ENCODE measurements at regions not wholly inside any gene's neighbourhood (a gene's known extent, or its start where the extent isn't known, plus 50 kb on each side); places are given as distances from the start of the nearest gene placed in this dataset.

GRCh38 chr2:187878112-187878511 lies 323.9 kb upstream of the TFPI start:
- no peak overlapping the region for H3K27ac ChIP-seq (ENCODE audit: low read length)
- H3K9ac ChIP-seq (ENCODE audit: low read length) = no peak overlapping the region
- H3K4me3 ChIP-seq (ENCODE audit: low read length) = no peak overlapping the region
- no peaks in the 10 kb centered on the region for H3K27me3 ChIP-seq (ENCODE audit: low read length)
- DNase-seq = no peak
- POLR2A ChIA-PET (ENCODE audit: unreplicated experiment) = no interaction called here
- no peaks in the 10 kb centered on the region for H3K9me2 ChIP-seq (replicated peaks; ENCODE audit: low read length)
- no peak for ATAC-seq
- H4K20me1 ChIP-seq (ENCODE audit: low read length) = no peaks in the 10 kb centered on the region
- TF ChIP-seq EZH2phosphoT487 (IDR thresholded peaks at IDR 0.05; ENCODE audit: borderline replicate concordance, low read length) = no peak
- TF ChIP-seq CTCF (conservative IDR thresholded peaks at IDR 0.05; ENCODE audit: low read depth, low read length) = no peak
- TF ChIP-seq EZH2 (IDR thresholded peaks at IDR 0.05; ENCODE audit: low read length, unreplicated experiment) = no peak
- H3K4me2 ChIP-seq (ENCODE audit: low read length) = no peak overlapping the region
- no peaks in the 10 kb centered on the region for H3K9me3 ChIP-seq (ENCODE audit: low read length)
- no peaks in the 10 kb centered on the region for H3K36me3 ChIP-seq (ENCODE audit: low read depth, low read length)
- CTCF ChIA-PET = no interaction called here
- BruUV-seq (replicated peaks) = no TSS peak
- H3F3A ChIP-seq (ENCODE audit: low read length, unreplicated experiment) = no peaks in the 10 kb centered on the region
- no peak overlapping the region for H2AFZ ChIP-seq (ENCODE audit: low read length)
- no peaks in the 10 kb centered on the region for H3K79me2 ChIP-seq (ENCODE audit: low read length)
- H3K4me1 ChIP-seq (ENCODE audit: insufficient read depth, low read length) = no peaks in the 10 kb centered on the region
- intact Hi-C loops (cut with micrococcal nuclease) = no loop called here

- no peak for DNase-seq
- BruUV-seq (replicated peaks) = no TSS peak
Measured at GRCh38 chr2:187879491-187879890, 325.3 kb upstream of the TFPI start.

GRCh38 chr2:187884003-187884402 lies 329.8 kb upstream of the TFPI start:
- H4K20me1 ChIP-seq (ENCODE audit: low read length) = no peaks in the 10 kb centered on the region
- H3K9ac ChIP-seq (ENCODE audit: low read length) = no peak overlapping the region
- intact Hi-C loops (cut with micrococcal nuclease) = no loop called here
- no peaks in the 10 kb centered on the region for H3K9me3 ChIP-seq (ENCODE audit: low read length)
- H3K27ac ChIP-seq (ENCODE audit: low read length) = no peak overlapping the region
- no peaks in the 10 kb centered on the region for H3K4me1 ChIP-seq (ENCODE audit: insufficient read depth, low read length)
- no peak for DNase-seq
- no peak overlapping the region for H3K4me3 ChIP-seq (ENCODE audit: low read length)
- H3K27me3 ChIP-seq (ENCODE audit: low read length) = no peaks in the 10 kb centered on the region
- CTCF ChIA-PET = no interaction called here
- ATAC-seq = no peak
- H3K36me3 ChIP-seq (ENCODE audit: low read depth, low read length) = no peaks in the 10 kb centered on the region
- H3K9me2 ChIP-seq (replicated peaks; ENCODE audit: low read length) = no peaks in the 10 kb centered on the region
- H3K79me2 ChIP-seq (ENCODE audit: low read length) = no peaks in the 10 kb centered on the region
- no peaks in the 10 kb centered on the region for H3F3A ChIP-seq (ENCODE audit: low read length, unreplicated experiment)
- POLR2A ChIA-PET (ENCODE audit: unreplicated experiment) = no interaction called here
- no peak overlapping the region for H3K4me2 ChIP-seq (ENCODE audit: low read length)
- H2AFZ ChIP-seq (ENCODE audit: low read length) = no peak overlapping the region
- TF ChIP-seq EZH2phosphoT487 (IDR thresholded peaks at IDR 0.05; ENCODE audit: borderline replicate concordance, low read length) (no peak), CTCF (conservative IDR thresholded peaks at IDR 0.05; ENCODE audit: low read depth, low read length) (no peak)
- no TSS peak for BruUV-seq (replicated peaks)

More at GRCh38 chr2:187879491-187879890, 325.3 kb upstream of the TFPI start:
- H3K27me3 ChIP-seq (ENCODE audit: low read length) = no peaks in the 10 kb centered on the region
- no peaks in the 10 kb centered on the region for H4K20me1 ChIP-seq (ENCODE audit: low read length)
- no peaks in the 10 kb centered on the region for H3F3A ChIP-seq (ENCODE audit: low read length, unreplicated experiment)
- H3K9me3 ChIP-seq (ENCODE audit: low read length) = no peaks in the 10 kb centered on the region
- H3K4me2 ChIP-seq (ENCODE audit: low read length) = no peak overlapping the region
- intact Hi-C loops (cut with micrococcal nuclease) = no loop called here
- H3K27ac ChIP-seq (ENCODE audit: low read length) = no peak overlapping the region
- H3K9ac ChIP-seq (ENCODE audit: low read length) = no peak overlapping the region
- H3K4me1 ChIP-seq (ENCODE audit: insufficient read depth, low read length) = no peaks in the 10 kb centered on the region
- no peak for ATAC-seq
- H3K4me3 ChIP-seq (ENCODE audit: low read length) = no peak overlapping the region
- no peaks in the 10 kb centered on the region for H3K9me2 ChIP-seq (replicated peaks; ENCODE audit: low read length)
- H2AFZ ChIP-seq (ENCODE audit: low read length) = no peak overlapping the region
- POLR2A ChIA-PET (ENCODE audit: unreplicated experiment) = no interaction called here
- no peaks in the 10 kb centered on the region for H3K79me2 ChIP-seq (ENCODE audit: low read length)
- CTCF ChIA-PET = no interaction called here
- no peaks in the 10 kb centered on the region for H3K36me3 ChIP-seq (ENCODE audit: low read depth, low read length)
- TF ChIP-seq EZH2 (IDR thresholded peaks at IDR 0.05; ENCODE audit: low read length, unreplicated experiment) (no peak), CTCF (conservative IDR thresholded peaks at IDR 0.05; ENCODE audit: low read depth, low read length) (no peak), EZH2phosphoT487 (IDR thresholded peaks at IDR 0.05; ENCODE audit: borderline replicate concordance, low read length) (no peak)

Data from PC-3 (cell line).